Sigmoid colon (tissue), 6 donors: ENCODE measurements at regions not wholly inside any gene's neighbourhood (a gene's known extent, or its start where the extent isn't known, plus 50 kb on each side); places are given as distances from the start of the nearest gene placed in this dataset.

ENCODE experiments used
- DNase-seq: peaks from one replicate; pipeline ENCODE4 v3.0.0-alpha.2; 2019
- H3K27ac ChIP-seq, 4 donors: fragments of 200-600 bp; sonication (generic); one replicate each; pipeline ENCODE4 v1.5.1; 2016 to 2019; ENCODE audit warnings: mild to moderate bottlenecking in 1 of 4
- H3K27me3 ChIP-seq, 3 donors: fragments of 200-600 bp; sonication (generic); one replicate each; pipeline ENCODE4 v1.5.1; 2019; ENCODE audit warnings: mild to moderate bottlenecking in 1 of 3
- H3K36me3 ChIP-seq, 4 donors: fragments of 200-600 bp; sonication (generic); one replicate each; pipeline ENCODE4 v1.5.1; 2016 to 2019
- H3K4me1 ChIP-seq, 4 donors: fragments of 200-600 bp; sonication (generic); one replicate each; pipeline ENCODE4 v1.5.1; 2017 to 2019
- H3K4me3 ChIP-seq, 4 donors: fragments of 200-600 bp; sonication (generic); one replicate each; pipeline ENCODE4 v1.5.1; 2017 to 2019; ENCODE audit warnings: mild to moderate bottlenecking in 2 of 4, moderate library complexity in 1 of 4
- H3K9me3 ChIP-seq, 4 donors: fragments of 200-600 bp in 3 of 4; sonication (generic) in 3 of 4; one replicate each; pipeline versions ENCODE4 v1.5.1 to v1.6.1; 2013 to 2019
- CTCF ChIP-seq, 4 experiments: fragments of 450-650 bp in 3 of 4; fragments of 200-600 bp in 1 of 4; IDR thresholded peaks; one replicate each; pipeline ENCODE4 v1.5.1; 2016 to 2019; ENCODE audit warnings: antibody characterized with exemption in 4 of 4, mild to moderate bottlenecking in 3 of 4, moderate library complexity in 2 of 4
- EP300 ChIP-seq, 4 donors: sonication (generic); formaldehyde crosslinking; IDR thresholded peaks; one replicate each; pipeline ENCODE4 v1.6.1; 2017; ENCODE audit warnings: antibody characterized with exemption in 4 of 4
- POLR2A ChIP-seq, 2 donors: fragments of 450-650 bp; IDR thresholded peaks; one replicate each; pipeline ENCODE4 v1.6.1; 2016; ENCODE audit warnings: antibody characterized with exemption in 2 of 2, mild to moderate bottlenecking in 2 of 2, moderate library complexity in 2 of 2
- POLR2AphosphoS5 ChIP-seq, 4 donors: sonication (generic); formaldehyde crosslinking; IDR thresholded peaks; one replicate each; pipeline ENCODE4 v1.6.1; 2017; ENCODE audit warnings: antibody characterized with exemption in 4 of 4
- WGBS, 2 donors: extraction: QIAGEN DNeasy Blood & Tissue Kit; methylation state at CpG; one replicate each; pipeline ENCODE4 v1.1.7; 2013; 5-methylcytosine and 5-hydroxymethylcytosine counted together
- intact Hi-C: fragments of 100-400 bp; cut with DNase I; formaldehyde crosslinking; loops from one replicate; pipeline ENCODE4 v1.15.1; 2023
- donor health status: healthy with polysubstance abuse.
- donor health status: healthy.

GRCh38 chr2:196453613-196454047, 185.9 kb upstream of the CCDC150 start:
- Histone ChIP-seq H3K9me3 (no peaks in the 10 kb centered on the region), H3K4me3 (no peak overlapping the region), H3K27ac (no peak overlapping the region), H3K27me3 (no peaks in the 10 kb centered on the region), H3K4me1 (no peaks in the 10 kb centered on the region), H3K36me3 (no peaks in the 10 kb centered on the region)
- TF ChIP-seq CTCF (IDR thresholded peaks at IDR 0.05) = peak in 1 of 4 experiments; percentile 35
- no peak for TF ChIP-seq EP300 (IDR thresholded peaks at IDR 0.05)
- intact Hi-C loops = loop anchor here (10.0 kb wide), 1 partner anchor 159 kb away; no protein-coding TSS in a partner anchor
- 4 to 9% methylated on average over 4 of the region's 4 CpGs for WGBS, 2 donors
- no peak for DNase-seq

- Histone ChIP-seq H3K36me3 (no peaks in the 10 kb centered on the region), H3K27me3 (no peaks in the 10 kb centered on the region), H3K4me3 (no peak overlapping the region), H3K27ac (no peak overlapping the region), H3K9me3 (no peaks in the 10 kb centered on the region), H3K4me1 (no peaks in the 10 kb centered on the region)
- no peak for DNase-seq
- WGBS, 2 donors = 96 to 98% methylated on average over 1 of the region's 1 CpG
- TF ChIP-seq CTCF (IDR thresholded peaks at IDR 0.05) = no peak
- intact Hi-C loops = loop anchor here (10.0 kb wide), 1 partner anchor 160 kb away; no protein-coding TSS in a partner anchor
These were observed 185.0 kb upstream of the CCDC150 start for GRCh38 chr2:196454492-196454891.

- H3K27me3 ChIP-seq = no peaks in the 10 kb centered on the region
- no peak overlapping the region for H3K4me3 ChIP-seq
- no peak for DNase-seq
- intact Hi-C loops = loop anchor here (10.0 kb wide), 1 partner anchor 165 kb away; no protein-coding TSS in a partner anchor
- no peaks in the 10 kb centered on the region for H3K4me1 ChIP-seq
- no peak overlapping the region for H3K27ac ChIP-seq
- no peaks in the 10 kb centered on the region for H3K9me3 ChIP-seq
- H3K36me3 ChIP-seq = no peaks in the 10 kb centered on the region
- no peak for TF ChIP-seq EP300 (IDR thresholded peaks at IDR 0.05)
- no peak for TF ChIP-seq CTCF (IDR thresholded peaks at IDR 0.05)
- TF ChIP-seq POLR2A (IDR thresholded peaks at IDR 0.05) = no peak
- TF ChIP-seq POLR2AphosphoS5 (IDR thresholded peaks at IDR 0.05) = no peak
- 37 to 44% methylated on average over 7 of the region's 7 CpGs for WGBS, 2 donors
These were observed 180.0 kb upstream of the CCDC150 start for GRCh38 chr2:196459539-196459938.

- no peaks in the 10 kb centered on the region for H3K4me1 ChIP-seq
- TF ChIP-seq POLR2A (IDR thresholded peaks at IDR 0.05) (no peak), EP300 (IDR thresholded peaks at IDR 0.05) (no peak), POLR2AphosphoS5 (IDR thresholded peaks at IDR 0.05) (no peak), CTCF (IDR thresholded peaks at IDR 0.05) (no peak)
- H3K9me3 ChIP-seq = no peaks in the 10 kb centered on the region
- H3K27ac ChIP-seq = no peak overlapping the region
- 14 to 40% methylated on average over 1 of the region's 1 CpG for WGBS, 2 donors
- H3K4me3 ChIP-seq = no peak overlapping the region
- no peaks in the 10 kb centered on the region for H3K36me3 ChIP-seq
- intact Hi-C loops = no loop called here
- H3K27me3 ChIP-seq = no peaks in the 10 kb centered on the region
- DNase-seq = no peak
These were observed 175.8 kb upstream of the CCDC150 start for GRCh38 chr2:196463706-196464105.

GRCh38 chr2:196464311-196464710, 175.2 kb upstream of the CCDC150 start:
- Histone ChIP-seq H3K4me1 (no peaks in the 10 kb centered on the region), H3K4me3 (no peak overlapping the region), H3K9me3 (no peaks in the 10 kb centered on the region), H3K36me3 (no peaks in the 10 kb centered on the region), H3K27ac (no peak overlapping the region), H3K27me3 (no peaks in the 10 kb centered on the region)
- WGBS, 2 donors = 87% methylated on average over 2 of the region's 2 CpGs
- TF ChIP-seq EP300 (IDR thresholded peaks at IDR 0.05) = no peak
- TF ChIP-seq POLR2AphosphoS5 (IDR thresholded peaks at IDR 0.05) = no peak
- intact Hi-C loops = no loop called here
- no peak for DNase-seq
